IPS-20b (cell line): ENCODE measurements at regions not wholly inside any gene's neighbourhood (a gene's known extent, or its start where the extent isn't known, plus 50 kb on each side); places are given as distances from the start of the nearest gene placed in this dataset.

ENCODE experiments used
- H3K27ac ChIP-seq: one replicate; pipeline ENCODE4 v1.5.1; 2013; ENCODE audit warnings: low read length
- H3K27me3 ChIP-seq: 2 replicates; pipeline ENCODE4 v1.6.1; 2013; ENCODE audit warnings: mild to moderate bottlenecking, low read length, inconsistent platforms; ENCODE audit not compliant: insufficient read depth
- H3K36me3 ChIP-seq: 2 replicates; pipeline ENCODE4 v1.6.1; 2013; ENCODE audit warnings: low read depth, mild to moderate bottlenecking, inconsistent platforms, low read length, moderate library complexity; ENCODE audit not compliant: insufficient read depth
- H3K4me1 ChIP-seq: 2 replicates; pipeline ENCODE4 v1.6.1; 2013; ENCODE audit warnings: mild to moderate bottlenecking, control low read depth, inconsistent platforms, low read length, moderate library complexity; ENCODE audit not compliant: insufficient read depth
- H3K4me3 ChIP-seq: 2 replicates; pipeline ENCODE4 v1.5.1; 2013; ENCODE audit warnings: mild to moderate bottlenecking, low read length, inconsistent platforms
- H3K9ac ChIP-seq: 2 replicates; pipeline ENCODE4 v1.6.1; 2013; ENCODE audit warnings: low read depth, mild to moderate bottlenecking, inconsistent platforms, low read length, moderate library complexity
- H3K9me3 ChIP-seq: 2 replicates; pipeline ENCODE4 v1.6.1; 2013; ENCODE audit warnings: mild to moderate bottlenecking, low read depth, low read length, inconsistent platforms; ENCODE audit not compliant: insufficient read depth

DNA sequence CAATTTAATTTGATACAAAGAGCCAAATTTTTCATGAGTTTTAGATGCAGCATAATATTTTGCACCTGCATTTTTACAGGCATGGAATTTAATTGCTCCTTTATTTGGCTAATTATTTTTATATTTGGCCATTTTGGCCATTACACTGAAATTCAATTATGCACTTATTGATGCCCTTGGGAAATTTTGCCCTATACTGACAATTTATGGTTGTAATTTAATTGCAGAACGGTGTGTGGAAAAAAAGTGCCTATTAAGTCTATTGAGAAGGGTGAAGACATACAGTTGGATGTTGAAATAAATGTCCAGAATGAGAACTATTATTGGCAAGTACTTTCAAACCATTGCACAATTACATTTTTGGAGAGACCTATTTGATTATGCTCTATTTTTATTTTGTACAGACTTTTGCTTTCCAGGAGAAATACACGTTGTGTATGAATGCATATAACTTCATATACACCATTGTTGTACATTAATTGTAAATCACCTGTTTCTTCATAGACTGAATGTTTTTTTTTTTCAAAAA lies 1319.3 kb upstream of the CDH2 start:
- no peaks in the 10 kb centered on the region for H3K27me3 ChIP-seq
- H3K4me3 ChIP-seq, result no peak overlapping the region
- H3K9me3 ChIP-seq, result no peaks in the 10 kb centered on the region
- no peak overlapping the region for H3K27ac ChIP-seq
- no peaks in the 10 kb centered on the region for H3K4me1 ChIP-seq
- H3K36me3 ChIP-seq, result no peaks in the 10 kb centered on the region
- H3K9ac ChIP-seq, result no peak overlapping the region

DNA sequence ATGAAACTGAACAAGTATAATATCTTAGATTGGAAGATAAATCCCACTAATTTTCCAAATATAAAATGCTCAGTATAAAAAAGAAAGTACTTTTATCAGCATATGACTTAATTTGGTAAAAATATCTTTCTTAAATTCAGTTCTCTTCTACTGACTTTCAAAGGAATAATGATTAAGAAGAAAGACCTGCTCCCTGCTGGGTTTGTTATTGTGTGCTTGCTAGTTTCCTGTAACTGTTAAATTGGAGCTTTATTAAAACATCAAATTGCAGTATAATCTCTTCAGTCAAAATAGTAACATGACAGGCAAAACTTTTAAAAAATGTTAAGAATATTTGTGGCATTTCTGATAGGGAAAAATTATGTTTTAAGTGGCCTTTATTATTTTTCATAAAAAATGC lies 1317.4 kb upstream of the CDH2 start:
- Histone ChIP-seq H3K9ac (no peak overlapping the region), H3K27me3 (no peaks in the 10 kb centered on the region), H3K9me3 (no peaks in the 10 kb centered on the region), H3K27ac (no peak overlapping the region), H3K36me3 (no peaks in the 10 kb centered on the region), H3K4me3 (no peak overlapping the region), H3K4me1 (no peaks in the 10 kb centered on the region)

DNA sequence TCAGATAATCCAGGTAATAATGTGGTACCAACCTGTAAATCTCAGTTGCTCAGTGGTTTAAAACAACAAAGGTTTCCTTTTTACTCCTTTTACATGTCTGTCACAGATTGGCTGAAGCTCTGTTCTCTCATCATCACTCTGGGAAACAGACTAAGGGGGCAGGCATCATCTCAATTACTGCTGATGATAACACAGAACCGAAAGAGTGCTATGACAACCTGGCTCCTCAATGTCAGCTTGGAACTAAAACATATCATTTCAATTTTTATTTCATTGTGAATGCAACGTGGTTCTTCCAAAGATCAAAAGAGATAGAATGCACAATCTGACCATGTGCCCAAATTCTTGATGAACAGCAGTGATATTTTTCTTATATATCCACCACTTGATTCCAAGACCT lies 1315.0 kb upstream of the CDH2 start:
- H3K4me1 ChIP-seq, result no peaks in the 10 kb centered on the region
- H3K4me3 ChIP-seq, result no peak overlapping the region
- no peaks in the 10 kb centered on the region for H3K27me3 ChIP-seq
- H3K36me3 ChIP-seq, result no peaks in the 10 kb centered on the region
- H3K9me3 ChIP-seq, result no peaks in the 10 kb centered on the region
- no peak overlapping the region for H3K9ac ChIP-seq
- no peak overlapping the region for H3K27ac ChIP-seq

DNA sequence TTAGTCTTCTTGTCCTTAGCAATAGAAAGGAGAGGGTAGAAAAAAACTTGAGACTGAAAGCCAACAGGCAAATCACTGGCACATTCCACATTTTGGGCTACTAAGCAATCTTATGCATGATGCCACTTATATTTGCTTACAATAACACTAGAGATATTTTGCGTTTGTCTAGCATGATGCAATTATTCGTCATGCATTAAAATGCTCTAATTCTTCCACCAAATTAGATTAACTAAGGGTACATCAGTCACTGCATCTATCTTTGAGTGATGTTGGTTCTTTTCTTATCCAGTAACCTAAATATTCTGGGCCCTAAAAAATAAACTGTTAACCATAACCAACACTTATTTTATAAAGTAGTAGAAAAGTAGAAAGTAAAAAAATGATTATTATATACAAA lies 1311.7 kb upstream of the CDH2 start:
- Histone ChIP-seq H3K4me3 (no peak overlapping the region), H3K36me3 (no peaks in the 10 kb centered on the region), H3K27ac (no peak overlapping the region), H3K27me3 (no peaks in the 10 kb centered on the region), H3K9me3 (no peaks in the 10 kb centered on the region), H3K4me1 (no peaks in the 10 kb centered on the region), H3K9ac (no peak overlapping the region)

DNA sequence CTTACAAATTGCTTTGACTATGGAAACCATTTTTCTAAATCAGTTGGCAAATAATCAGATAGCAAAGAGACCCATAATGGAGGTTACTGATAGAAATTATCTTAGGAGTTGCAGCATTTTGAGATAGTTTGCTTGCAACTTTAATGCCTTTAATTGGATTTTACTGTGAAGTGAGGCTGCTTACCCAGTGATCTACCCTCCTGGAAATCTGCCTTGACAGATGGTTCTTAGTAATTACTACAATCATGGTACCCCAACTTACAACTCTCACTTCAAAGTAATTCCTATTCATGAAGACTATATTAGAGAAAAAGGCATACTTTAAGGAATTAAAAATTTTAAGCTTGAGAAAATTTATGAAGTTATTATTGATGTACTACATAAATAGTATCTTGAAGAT lies 1288.6 kb upstream of the CDH2 start:
- no peak overlapping the region for H3K9ac ChIP-seq
- no peaks in the 10 kb centered on the region for H3K36me3 ChIP-seq

DNA sequence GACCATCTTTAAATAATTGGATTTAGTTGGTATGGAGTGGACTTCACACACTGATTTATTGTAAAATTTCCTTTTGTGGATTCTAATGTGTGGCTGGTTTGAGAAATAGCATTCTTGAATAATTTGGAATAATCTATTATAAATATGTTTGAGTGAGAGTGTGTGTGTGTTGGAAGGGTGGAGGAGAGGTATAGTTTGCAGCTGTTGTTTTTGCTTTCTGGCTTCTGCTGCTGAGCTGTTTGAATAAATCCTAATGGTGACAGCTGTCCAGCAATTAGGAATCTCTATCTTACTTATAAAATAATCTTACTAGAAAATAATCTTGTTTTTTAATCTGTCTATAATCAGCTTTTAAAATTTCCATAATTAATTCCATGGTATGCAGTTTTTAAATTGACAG lies 1283.0 kb upstream of the CDH2 start:
- no peaks in the 10 kb centered on the region for H3K27me3 ChIP-seq

More for the DNA sequence above, 1288.6 kb upstream of the CDH2 start:
- H3K4me1 ChIP-seq, result no peaks in the 10 kb centered on the region
- H3K27me3 ChIP-seq, result no peaks in the 10 kb centered on the region
- H3K9me3 ChIP-seq, result no peaks in the 10 kb centered on the region
- H3K27ac ChIP-seq, result no peak overlapping the region
- H3K4me3 ChIP-seq, result no peak overlapping the region

DNA sequence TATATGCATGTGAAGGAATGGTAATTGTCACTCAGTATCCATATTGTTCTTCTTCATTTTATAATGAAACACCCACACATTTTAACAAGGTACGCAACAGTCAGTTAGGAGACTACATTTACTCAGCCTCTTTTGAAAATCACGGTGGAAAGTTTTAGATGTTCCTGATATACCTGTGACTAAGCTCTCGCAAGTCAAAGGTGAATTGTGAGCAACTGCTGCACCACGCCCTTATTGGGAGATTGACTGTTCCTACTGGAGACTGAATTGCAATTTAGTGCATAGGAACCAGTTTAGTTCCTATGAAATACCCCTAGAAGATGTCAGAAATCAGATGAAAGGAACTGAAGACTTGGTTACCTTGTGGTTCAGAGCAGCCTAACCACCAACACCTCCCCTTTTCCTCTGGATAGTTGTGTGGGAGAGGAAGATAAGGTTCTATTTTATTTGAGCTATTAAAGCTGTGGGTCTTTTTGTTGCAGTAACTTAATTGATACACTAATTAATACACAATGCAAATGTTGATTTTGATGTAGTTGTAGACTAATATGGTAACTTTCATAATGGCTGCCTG lies 1280.5 kb upstream of the CDH2 start:
- no peak overlapping the region for H3K9ac ChIP-seq
- no peaks in the 10 kb centered on the region for H3K36me3 ChIP-seq
- H3K27ac ChIP-seq, result no peak overlapping the region
- H3K4me3 ChIP-seq, result no peak overlapping the region
- H3K4me1 ChIP-seq, result no peaks in the 10 kb centered on the region
- H3K9me3 ChIP-seq, result no peaks in the 10 kb centered on the region
- no peaks in the 10 kb centered on the region for H3K27me3 ChIP-seq

More for the DNA sequence above, 1283.0 kb upstream of the CDH2 start:
- no peak overlapping the region for H3K4me3 ChIP-seq
- H3K9me3 ChIP-seq, result no peaks in the 10 kb centered on the region
- H3K36me3 ChIP-seq, result no peaks in the 10 kb centered on the region
- H3K4me1 ChIP-seq, result no peaks in the 10 kb centered on the region
- no peak overlapping the region for H3K9ac ChIP-seq
- no peak overlapping the region for H3K27ac ChIP-seq

DNA sequence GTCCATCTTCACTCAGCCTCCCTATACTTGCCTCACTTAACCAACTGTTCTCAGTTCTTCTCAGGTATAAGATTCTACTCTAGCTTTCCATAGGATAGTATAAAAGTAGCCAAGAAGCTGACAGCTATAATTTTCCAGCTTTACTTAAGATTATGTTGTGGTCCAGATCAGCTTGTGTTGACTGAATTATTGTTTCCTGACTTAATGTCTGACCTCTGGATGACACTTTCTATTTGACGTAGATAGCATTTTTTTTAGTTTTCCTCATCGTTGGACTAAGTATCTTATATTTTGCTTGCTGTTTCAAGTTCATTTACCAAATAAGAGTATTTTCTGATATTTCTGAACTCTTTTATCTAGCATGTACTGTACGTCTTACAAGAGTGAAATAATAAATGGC lies 1272.5 kb upstream of the CDH2 start:
- Histone ChIP-seq H3K27ac (no peak overlapping the region), H3K9ac (no peak overlapping the region), H3K36me3 (no peaks in the 10 kb centered on the region), H3K9me3 (no peaks in the 10 kb centered on the region), H3K4me3 (no peak overlapping the region), H3K27me3 (no peaks in the 10 kb centered on the region), H3K4me1 (no peaks in the 10 kb centered on the region)

DNA sequence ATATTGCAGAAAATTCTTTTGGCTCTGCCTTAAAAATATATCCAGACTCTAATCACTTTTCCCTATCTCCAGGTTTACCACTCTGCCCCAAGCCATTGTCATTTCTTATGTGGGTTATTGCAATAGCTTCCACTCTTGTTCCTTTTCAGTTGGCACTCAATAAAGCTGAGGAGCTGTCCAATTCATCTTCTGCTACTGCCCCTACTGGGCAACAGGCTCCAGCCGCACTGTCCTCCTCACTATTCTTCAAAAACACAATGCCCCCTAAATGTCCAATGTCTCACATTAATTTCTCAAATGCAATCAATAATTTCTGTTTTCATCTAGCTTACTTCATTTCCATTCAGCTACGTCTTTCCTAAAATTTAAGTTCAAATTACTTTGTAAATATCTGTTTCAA lies 1262.5 kb upstream of the CDH2 start:
- H3K9ac ChIP-seq, result no peak overlapping the region
- no peak overlapping the region for H3K4me3 ChIP-seq
- H3K9me3 ChIP-seq, result no peaks in the 10 kb centered on the region
- no peaks in the 10 kb centered on the region for H3K27me3 ChIP-seq
- H3K36me3 ChIP-seq, result no peaks in the 10 kb centered on the region
- no peak overlapping the region for H3K27ac ChIP-seq
- no peaks in the 10 kb centered on the region for H3K4me1 ChIP-seq

DNA sequence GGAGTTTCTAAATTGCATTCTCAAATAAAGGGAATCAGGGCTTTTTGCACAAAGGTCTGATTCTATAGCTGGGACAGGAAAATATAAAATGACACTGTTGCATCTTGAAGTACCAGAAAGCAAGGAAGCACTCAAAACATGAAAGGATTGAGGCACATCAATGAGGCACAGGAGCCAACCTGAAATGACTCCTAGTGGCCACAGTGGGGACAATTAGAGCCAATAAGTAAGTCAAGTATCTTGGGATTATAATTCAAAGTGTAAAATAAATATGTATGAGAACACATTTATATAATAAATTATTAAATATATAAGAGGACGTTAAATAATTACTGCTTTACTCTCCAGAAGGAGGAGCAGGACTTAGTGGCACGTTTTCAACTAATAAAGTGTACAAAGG lies 1259.5 kb upstream of the CDH2 start:
- no peak overlapping the region for H3K9ac ChIP-seq
- H3K9me3 ChIP-seq, result peaks cover under 1% of the 10 kb centered on the region; the same call in 1 of the 2 replicates
- no peak overlapping the region for H3K27ac ChIP-seq
- no peaks in the 10 kb centered on the region for H3K36me3 ChIP-seq
- no peaks in the 10 kb centered on the region for H3K27me3 ChIP-seq
- H3K4me3 ChIP-seq, result no peak overlapping the region
- no peaks in the 10 kb centered on the region for H3K4me1 ChIP-seq

DNA sequence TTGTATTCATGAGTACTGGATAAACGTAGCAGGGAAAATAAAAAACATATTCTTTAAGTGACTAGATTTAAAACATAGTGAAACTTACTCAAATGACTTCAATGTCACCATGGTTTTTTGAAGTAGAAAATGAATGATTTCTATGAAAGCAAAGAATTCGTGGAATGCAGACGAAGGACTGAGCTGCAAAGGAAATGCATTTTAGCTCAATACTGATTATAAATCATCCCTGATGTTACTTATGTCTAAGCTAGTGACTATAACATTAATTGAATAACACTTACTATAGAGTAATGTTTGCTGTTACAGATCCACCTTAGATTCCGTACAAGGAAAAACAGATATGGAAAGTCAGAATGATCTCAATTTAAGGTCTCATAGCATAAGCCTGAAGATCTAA lies 1257.7 kb upstream of the CDH2 start:
- Histone ChIP-seq H3K27me3 (no peaks in the 10 kb centered on the region), H3K4me1 (no peaks in the 10 kb centered on the region), H3K27ac (no peak overlapping the region), H3K36me3 (no peaks in the 10 kb centered on the region), H3K4me3 (no peak overlapping the region), H3K9ac (no peak overlapping the region), H3K9me3 (peaks cover 14% of the 10 kb centered on the region; the same call in 1 of the 2 replicates)

DNA sequence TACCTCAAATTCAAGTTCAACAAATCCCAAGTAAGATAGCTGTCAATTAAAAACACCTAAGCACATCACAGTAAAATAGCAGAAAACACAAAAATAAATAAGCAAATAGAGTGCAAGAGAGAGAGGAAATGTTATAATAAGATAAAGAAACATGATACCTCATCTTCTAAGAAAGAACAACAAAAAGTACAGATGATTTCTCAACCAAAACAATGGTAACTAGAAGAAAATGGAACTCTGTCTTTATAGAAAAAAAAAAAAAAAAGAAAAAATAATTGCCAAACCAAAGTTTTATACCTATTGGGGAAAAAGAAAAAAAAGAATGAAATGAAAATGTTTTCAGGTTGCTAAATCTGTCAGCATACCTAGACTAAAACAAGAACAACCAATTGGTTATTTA lies 1253.5 kb upstream of the CDH2 start:
- Histone ChIP-seq H3K4me3 (no peak overlapping the region), H3K27ac (no peak overlapping the region), H3K36me3 (no peaks in the 10 kb centered on the region), H3K4me1 (no peaks in the 10 kb centered on the region), H3K9ac (no peak overlapping the region), H3K9me3 (peaks cover 17% of the 10 kb centered on the region; the same call in 1 of the 2 replicates), H3K27me3 (no peaks in the 10 kb centered on the region)
